ENCODE measurements at regions not wholly inside any gene's neighbourhood (a gene's known extent, or its start where the extent isn't known, plus 50 kb on each side); places are given as distances from the start of the nearest gene placed in this dataset.

DNA sequence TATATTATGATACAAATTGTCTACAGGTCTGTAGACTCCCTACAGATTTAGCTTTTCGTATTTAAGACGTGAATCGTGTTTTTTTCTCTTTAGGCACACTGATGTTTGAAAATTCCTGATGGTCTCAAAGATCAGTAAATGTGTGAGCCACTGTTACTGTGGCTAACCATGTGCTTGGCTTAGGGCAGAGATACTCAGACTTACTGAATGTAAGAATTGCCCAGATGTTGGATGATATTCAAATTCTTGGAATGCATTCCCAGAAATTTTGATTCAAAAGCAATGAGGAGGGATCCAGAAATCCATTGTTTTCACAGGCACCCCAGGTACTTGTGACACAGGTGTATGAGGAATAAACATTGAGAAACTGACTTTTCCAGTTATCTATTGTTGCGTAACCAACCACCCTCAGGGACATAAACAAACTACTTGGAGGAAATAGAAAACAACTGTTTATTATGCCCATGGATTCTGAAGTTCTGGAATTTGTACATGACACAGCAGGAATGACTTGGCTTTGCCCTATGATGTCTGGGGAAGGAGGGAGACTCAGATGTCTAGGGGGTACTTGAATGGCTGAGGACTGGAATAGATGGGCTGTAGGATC lies 339.6 kb upstream of the CITED2 start:
- TF ChIP-seq ZFX (IDR thresholded peaks at IDR 0.05; ENCODE audit: borderline replicate concordance): no peak
- TF ChIP-seq, protein P1, sequence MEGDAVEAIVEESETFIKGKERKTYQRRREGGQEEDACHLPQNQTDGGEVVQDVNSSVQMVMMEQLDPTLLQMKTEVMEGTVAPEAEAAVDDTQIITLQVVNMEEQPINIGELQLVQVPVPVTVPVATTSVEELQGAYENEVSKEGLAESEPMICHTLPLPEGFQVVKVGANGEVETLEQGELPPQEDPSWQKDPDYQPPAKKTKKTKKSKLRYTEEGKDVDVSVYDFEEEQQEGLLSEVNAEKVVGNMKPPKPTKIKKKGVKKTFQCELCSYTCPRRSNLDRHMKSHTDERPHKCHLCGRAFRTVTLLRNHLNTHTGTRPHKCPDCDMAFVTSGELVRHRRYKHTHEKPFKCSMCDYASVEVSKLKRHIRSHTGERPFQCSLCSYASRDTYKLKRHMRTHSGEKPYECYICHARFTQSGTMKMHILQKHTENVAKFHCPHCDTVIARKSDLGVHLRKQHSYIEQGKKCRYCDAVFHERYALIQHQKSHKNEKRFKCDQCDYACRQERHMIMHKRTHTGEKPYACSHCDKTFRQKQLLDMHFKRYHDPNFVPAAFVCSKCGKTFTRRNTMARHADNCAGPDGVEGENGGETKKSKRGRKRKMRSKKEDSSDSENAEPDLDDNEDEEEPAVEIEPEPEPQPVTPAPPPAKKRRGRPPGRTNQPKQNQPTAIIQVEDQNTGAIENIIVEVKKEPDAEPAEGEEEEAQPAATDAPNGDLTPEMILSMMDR (IDR thresholded peaks at IDR 0.05): no peak
- no peak overlapping the region for H3K27ac ChIP-seq

DNA sequence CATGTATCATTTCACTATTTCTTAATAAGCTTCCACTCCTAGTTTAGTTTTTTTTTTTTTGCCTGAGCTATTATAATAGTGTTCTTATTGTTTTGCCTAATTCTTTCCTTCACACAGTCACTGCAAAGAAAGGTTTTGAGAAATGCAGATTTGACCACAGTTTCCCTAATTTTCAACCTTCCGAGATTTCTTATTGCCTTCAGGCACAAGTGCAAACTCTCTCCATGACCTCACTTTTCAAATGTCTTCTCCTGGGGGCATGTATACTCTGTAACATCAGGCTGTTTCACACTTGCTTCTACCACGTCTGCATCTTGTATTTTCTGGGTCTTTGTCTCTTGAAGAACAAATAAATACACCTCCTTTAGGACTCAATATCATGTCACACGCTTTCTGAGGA lies 339.0 kb upstream of the CITED2 start:
- no peak for TF ChIP-seq ZFX (IDR thresholded peaks at IDR 0.05; ENCODE audit: borderline replicate concordance)
- TF ChIP-seq, protein P1 (IDR thresholded peaks at IDR 0.05): no peak
- H3K27ac ChIP-seq: no peak overlapping the region

DNA sequence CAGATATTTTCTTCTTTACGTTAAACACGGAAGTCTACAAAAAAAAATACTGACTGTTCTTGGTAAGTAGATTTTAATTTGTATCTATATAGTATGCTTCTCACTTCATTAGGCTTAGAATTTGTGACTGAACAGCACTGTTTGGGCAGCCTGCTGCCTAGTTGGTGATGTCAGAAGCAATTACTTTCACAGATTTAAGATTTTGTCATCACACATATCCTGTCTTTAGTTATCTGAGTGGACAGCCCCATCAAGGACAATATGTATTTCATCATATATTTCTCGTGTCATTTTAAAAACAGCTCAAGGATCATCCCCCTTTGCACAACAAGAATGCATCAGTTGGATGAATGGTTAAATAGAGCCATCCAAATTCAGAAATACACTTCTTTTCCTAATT lies 338.4 kb upstream of the CITED2 start:
- no peak overlapping the region for H3K27ac ChIP-seq
- TF ChIP-seq ZFX (IDR thresholded peaks at IDR 0.05; ENCODE audit: borderline replicate concordance): no peak
- TF ChIP-seq, protein P1 (IDR thresholded peaks at IDR 0.05): no peak

DNA sequence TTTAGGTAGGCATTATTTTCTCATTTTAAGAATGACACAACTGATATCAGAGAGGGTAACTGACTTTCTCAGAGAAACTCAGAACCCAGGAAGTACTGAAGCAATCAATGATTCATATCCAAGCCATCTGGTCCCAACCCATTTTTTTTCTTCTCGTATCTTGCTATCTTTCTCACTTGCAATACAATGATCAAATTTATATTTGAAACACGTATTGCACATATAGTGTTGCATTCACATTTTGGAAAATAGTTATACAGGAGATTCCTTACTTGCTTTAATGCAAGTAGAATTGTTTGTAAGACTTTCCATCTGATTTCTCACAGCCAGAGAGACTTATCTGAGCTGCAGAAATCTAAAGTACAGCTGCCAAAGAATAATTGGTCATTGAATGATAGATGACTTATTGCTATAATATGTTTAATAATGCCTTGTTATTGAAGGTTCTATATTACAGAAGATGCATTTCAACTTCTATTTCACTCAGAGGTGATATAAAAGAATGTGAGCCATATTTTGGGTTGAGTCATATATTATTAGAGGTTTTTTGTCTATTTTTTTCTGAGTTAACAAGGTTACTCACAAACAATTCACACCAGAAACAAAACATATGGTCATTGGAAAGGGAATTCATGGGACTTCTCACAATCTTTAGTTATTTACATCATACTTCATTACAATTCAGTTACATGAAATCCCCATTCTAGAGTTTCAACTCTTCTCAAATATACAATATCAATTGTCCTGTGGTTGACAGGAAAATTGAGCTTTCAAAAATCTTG lies 337.5 kb upstream of the CITED2 start:
- no peak overlapping the region for H3K27ac ChIP-seq
- TF ChIP-seq, protein P1 (IDR thresholded peaks at IDR 0.05): no peak
- no peak for TF ChIP-seq ZFX (IDR thresholded peaks at IDR 0.05; ENCODE audit: borderline replicate concordance)

DNA sequence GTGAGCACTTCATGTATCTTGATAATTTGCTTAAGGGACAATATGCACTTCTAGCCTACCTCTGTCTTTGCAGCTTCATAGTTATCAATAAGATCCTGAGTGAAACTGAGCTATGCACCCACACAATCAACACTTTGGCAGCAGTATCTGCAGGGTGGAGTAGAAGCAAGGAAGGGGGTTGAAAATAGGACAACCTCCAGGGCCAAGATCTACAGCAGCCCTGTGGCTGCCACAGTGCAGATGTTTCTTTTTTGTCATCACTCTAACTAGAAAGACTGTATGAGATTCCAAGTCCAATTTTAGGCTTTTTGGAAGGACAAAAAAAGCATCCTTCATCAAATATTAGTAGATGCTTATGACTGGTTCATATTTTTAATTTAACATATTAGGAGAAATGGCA lies 336.1 kb upstream of the CITED2 start:
- H3K27ac ChIP-seq: no peak overlapping the region

DNA sequence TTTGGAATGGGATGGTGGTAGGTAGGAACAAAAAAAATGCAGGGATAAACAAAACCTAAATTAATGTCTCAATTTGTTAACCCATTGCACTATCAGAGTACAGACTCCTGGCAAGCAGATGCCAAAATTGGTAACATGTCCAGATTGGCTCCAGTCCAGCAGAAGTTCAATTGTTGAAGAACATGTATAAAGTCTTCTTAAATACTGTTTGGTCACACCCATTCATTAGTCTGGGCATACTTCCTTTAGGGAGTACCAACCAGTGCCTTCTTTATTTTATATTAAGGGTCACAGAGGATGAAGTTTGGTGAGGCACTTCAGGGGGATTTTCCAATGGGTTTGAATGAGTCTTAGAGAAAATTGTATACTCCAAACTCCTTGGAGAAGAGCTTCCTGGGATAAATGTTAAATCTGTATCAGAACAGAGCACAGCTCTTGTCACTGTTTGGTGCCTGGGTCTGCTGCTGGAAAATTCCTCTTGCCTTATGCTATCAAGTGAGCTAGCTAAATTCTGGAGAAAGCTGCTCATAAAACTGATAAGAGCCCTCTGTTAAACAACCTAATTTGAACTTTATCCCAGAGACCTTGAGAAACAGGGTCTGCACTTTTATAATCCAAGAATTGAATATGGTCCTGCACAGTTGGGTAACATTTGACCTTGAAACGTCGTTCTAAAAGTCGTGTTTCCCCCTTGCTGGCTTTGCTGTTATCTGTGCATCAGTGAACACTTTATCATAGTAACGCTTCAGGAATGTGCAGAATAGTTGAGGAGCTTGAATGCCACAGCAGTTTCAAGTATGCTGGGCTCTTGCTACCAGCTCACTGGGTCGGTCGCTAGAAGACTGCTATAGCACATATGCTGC lies 334.1 kb upstream of the CITED2 start:
- TF ChIP-seq ZFX (IDR thresholded peaks at IDR 0.05; ENCODE audit: borderline replicate concordance): no peak
- no peak overlapping the region for H3K27ac ChIP-seq

More for the DNA sequence above, 336.1 kb upstream of the CITED2 start:
- TF ChIP-seq ZFX (IDR thresholded peaks at IDR 0.05; ENCODE audit: borderline replicate concordance): no peak
- TF ChIP-seq, protein P1 (IDR thresholded peaks at IDR 0.05): no peak

DNA sequence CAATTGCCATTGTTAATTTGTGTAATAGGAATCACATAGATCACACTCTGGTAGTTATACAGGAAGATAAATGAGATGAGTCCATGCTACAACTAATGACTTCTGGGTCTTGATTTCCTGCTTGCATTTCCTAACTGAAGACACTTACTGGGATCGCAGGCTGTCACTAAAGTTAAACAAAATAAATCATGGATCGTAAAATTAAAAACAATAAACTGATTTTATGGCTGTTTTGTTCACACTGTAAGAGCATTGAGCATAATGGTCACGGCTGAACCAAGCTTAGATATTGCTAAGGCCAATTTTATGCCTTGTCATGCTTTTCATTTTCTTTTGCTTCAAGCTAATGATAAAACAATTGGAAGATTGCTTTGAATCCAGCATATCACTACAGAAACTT lies 332.5 kb upstream of the CITED2 start:
- no peak overlapping the region for H3K27ac ChIP-seq
- TF ChIP-seq, protein P1 (IDR thresholded peaks at IDR 0.05): no peak
- no peak for TF ChIP-seq ZFX (IDR thresholded peaks at IDR 0.05; ENCODE audit: borderline replicate concordance)
